GM10266 (cell line): ENCODE measurements at regions not wholly inside any gene's neighbourhood (a gene's known extent, or its start where the extent isn't known, plus 50 kb on each side); places are given as distances from the start of the nearest gene placed in this dataset.

ENCODE experiments used
- DNase-seq: peaks from one replicate; pipeline ENCODE4 v3.0.0; 2012; ENCODE audit errors: extremely low spot score
- TF ChIP-seq, protein P1 (sequence below): IDR thresholded peaks from 2 replicates; pipeline ENCODE4 v1.5.1; 2012; ENCODE audit warnings: mild to moderate bottlenecking, low read depth; ENCODE audit not compliant: control insufficient read depth, insufficient read depth; ENCODE audit errors: missing control alignments

- no peak for DNase-seq
- TF ChIP-seq, protein P1, sequence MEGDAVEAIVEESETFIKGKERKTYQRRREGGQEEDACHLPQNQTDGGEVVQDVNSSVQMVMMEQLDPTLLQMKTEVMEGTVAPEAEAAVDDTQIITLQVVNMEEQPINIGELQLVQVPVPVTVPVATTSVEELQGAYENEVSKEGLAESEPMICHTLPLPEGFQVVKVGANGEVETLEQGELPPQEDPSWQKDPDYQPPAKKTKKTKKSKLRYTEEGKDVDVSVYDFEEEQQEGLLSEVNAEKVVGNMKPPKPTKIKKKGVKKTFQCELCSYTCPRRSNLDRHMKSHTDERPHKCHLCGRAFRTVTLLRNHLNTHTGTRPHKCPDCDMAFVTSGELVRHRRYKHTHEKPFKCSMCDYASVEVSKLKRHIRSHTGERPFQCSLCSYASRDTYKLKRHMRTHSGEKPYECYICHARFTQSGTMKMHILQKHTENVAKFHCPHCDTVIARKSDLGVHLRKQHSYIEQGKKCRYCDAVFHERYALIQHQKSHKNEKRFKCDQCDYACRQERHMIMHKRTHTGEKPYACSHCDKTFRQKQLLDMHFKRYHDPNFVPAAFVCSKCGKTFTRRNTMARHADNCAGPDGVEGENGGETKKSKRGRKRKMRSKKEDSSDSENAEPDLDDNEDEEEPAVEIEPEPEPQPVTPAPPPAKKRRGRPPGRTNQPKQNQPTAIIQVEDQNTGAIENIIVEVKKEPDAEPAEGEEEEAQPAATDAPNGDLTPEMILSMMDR, result no peak
These were observed 79.3 kb upstream of the IGFBP5 start for GRCh38 chr2:216774620-216775019.

DNA sequence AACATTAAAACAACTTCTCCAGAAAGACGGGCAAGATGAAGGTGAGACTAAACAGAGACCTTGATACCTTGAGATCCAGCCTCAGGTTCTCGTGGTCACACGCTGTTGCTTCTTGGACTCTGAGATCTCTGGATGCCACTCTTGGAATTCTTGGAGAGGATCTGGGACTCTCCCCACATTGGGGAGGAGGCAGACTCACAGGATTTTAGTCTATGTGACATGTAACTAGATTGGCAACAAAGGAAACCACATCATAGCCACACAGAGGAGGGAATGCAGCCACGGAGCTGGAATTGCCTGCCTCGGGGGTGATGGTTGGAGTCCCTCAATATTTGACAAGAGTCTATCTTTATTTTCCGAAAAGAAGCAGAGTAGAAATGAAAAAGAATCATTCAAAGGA lies 78.8 kb upstream of the IGFBP5 start:
- TF ChIP-seq, protein P1, result no peak
- no peak for DNase-seq

DNA sequence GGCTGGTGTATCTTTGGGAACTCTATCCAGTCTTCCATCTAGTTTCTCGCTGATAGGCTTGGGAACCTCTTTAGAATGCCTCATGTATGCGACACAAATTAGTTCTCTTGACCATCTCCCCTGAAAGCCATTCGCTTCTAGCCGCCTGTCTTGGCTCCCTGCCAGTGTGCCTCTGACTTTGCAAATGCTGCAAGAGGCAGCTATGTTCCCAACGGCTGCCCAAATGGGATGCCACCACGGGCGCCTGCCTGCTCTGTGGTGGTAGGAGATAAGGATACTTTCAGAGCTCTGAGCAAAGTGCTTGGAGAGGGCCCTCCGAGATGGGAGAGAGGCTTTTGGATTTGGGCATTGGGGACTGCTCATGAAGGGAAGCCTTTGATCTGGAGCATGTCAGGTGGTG lies 77.7 kb upstream of the IGFBP5 start:
- TF ChIP-seq, protein P1, result no peak
- no peak for DNase-seq

DNA sequence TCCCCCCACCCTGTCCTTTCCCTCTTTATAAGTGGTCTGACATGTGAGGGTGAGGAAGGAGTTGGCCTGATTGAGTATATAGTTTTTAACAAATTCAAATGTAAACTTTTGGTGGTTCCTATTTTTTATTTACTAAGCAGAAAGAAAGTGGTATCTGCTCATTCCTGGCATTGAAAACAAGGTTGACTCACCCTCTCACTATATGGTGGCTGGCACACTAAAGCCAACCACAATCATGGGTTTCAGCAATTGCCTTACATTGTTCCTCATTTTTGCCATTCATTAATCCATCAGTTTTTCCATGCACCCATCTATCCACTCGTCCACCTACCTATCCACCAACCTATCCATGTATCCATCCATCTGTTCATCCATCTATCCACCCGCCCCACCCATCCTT lies 75.4 kb upstream of the IGFBP5 start:
- TF ChIP-seq, protein P1, result no peak
- DNase-seq, result no peak

- TF ChIP-seq, protein P1, result no peak
- no peak for DNase-seq
These were observed 74.7 kb upstream of the IGFBP5 start for GRCh38 chr2:216770050-216770449.

DNA sequence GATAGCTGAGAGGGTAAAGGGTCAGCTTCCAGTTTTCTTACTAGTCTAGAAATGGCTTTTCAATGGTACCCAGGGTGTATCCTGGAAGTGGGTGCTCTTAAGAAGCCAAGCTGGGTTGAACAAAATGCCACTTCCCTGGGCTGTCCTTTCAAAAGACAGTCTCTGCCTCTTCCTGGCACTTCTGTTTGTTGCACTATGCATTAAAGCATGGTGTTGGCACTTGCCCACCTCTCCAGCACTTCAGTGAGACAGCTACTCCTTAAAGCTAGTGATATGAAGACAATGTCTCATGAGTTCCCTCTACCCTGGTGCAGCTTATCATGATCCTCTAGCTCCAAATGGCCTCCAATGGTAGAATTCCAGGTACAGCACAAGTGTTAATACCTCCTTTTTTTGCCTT lies 74.3 kb upstream of the IGFBP5 start:
- no peak for DNase-seq
- TF ChIP-seq, protein P1, result no peak

DNA sequence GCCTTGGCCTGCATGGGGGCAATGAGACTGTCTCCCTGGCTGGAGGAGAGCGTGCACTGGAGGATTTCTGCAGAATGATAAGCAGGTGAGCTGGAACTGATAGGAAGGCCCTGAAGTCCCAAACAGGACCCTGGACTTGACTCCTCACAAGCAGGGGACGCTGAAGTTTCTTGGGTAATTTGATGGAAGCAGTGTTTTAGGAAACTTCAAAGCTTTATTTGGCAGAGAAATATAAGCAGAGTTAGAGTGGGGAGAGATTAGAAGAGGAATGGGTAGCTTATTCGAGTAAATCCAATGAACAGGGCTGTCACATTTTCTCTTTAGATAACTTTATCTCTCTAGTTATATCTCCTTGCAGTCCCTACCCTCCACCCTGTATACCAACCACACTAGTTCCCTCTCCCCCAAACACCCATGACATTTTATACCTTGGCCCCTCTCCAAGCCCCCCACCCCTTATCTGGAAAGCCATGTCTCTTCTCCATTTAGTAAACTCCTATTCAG lies 73.6 kb upstream of the IGFBP5 start:
- DNase-seq, result no peak

More for the DNA sequence above, 73.6 kb upstream of the IGFBP5 start:
- TF ChIP-seq, protein P1, result no peak
